HG02973 (cell line): ENCODE measurements at regions not wholly inside any gene's neighbourhood (a gene's known extent, or its start where the extent isn't known, plus 50 kb on each side); places are given as distances from the start of the nearest gene placed in this dataset.
"Not testable (repeated sequence)": the region's sequence is repeated elsewhere in the genome, so short reads cannot be mapped to it uniquely, and the experiment has no call there.

Experiments
- ATAC-seq: cut with Tn5 transposase; IDR thresholded peaks from one replicate; pipeline ENCODE4 v1.9.1; 2021; ENCODE audit warnings: moderate library complexity; ENCODE audit not compliant: unreplicated experiment

DNA sequence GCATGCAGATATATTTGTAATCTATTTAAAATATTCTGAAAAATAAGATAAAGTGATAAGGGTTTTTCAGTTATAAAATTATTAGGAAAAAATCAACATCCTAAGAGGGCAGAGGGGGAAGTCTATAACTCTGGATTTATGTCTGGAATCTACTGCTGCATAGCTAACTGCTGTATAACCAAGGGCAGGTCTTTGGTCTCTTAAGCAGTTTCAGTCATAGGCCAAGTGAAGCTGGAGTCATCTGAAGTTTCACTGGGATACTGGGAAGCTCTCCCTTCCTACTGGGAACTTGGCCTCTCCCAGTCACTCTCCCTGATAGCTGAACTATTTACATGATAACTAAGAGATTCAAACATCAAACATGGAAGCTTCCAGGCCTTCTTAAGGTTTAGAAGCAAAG, 1409.9 kb upstream of the PCDH7 start:
- ATAC-seq = no peak

- ATAC-seq = no peak
Measured at GRCh38 chr4:29311247-29311646, 1408.9 kb upstream of the PCDH7 start.

DNA sequence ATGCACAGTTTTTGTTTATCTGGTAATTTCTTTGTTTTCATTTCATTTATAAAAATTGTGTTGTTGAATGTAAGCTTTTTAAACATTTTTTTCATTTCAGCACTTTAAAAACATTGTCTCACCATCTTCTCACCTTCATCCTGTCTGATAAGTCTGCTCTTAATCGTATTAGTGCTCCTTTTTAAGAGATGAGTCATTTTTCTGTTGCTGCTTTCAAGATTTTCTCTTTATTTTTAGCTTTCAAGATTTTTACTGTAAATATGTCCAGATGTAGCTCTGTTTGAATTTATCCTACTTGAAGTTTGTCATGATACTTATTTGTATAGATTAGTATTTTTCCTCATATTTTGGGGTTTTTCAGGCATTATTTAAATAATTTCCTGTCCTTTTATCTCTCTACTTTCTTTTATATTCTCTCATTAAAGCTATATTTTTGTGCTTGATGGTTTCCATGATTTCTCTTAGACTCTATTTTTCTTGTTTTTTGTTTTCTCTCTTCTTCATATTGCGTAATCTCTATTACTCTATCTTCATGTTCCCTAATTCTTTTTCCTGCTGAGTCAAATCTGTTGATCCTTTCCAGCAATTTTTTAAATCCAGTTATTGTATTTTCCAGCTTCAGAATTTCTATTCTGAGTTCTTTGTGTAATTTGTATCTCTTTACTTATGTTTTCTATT, 1400.4 kb upstream of the PCDH7 start:
- no peak for ATAC-seq

DNA sequence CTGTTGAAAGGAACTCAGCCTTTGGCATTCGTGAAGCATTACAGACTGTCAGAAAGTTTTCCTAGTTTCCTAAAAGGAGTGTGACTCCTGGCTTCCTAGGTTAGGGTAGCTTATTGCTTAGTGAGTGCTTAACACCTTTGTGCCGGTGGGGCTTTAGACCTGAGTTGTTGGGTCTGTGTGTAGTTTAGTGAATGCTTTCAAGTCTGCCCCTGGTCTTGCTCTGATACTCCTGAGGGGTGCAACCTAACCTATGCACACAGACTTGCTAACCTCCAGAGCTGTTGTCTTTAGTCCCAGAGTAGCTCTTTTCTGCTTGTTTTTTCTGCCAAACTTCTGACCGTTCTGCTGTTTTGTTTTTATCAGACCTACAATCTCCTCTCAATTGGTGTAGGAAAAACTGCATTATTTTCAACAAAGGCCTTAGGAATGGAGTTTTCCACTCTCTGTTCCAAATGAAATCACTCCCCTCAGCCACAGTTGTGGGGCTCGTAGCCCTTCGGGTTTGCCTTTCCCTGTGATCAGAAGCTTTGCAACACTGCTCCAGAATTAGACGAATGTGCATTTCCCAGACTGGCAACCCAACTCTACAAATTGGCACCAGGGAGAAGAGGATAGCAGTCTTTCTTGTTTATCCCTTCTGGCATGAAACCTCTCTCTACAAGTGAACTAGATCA, 1399.1 kb upstream of the PCDH7 start:
- no peak for ATAC-seq

DNA sequence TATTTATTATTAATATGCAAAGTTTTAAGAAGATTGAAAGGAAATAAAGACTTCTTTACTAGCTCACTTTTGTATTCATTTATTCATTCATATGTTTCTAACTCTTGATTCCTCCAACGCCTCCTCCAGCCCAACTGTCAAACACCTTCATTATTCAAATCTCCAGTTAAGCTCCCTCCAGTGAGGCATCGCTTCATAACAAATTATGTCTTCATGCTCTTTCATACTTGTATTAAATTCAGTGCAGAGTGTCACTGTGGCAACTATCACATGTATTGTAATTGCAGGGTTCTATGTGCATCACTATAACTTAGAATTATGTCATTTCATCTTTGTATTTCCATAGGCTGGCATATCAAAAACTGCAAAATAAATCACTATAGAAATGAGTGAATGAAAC, 1394.2 kb upstream of the PCDH7 start:
- ATAC-seq = no peak

DNA sequence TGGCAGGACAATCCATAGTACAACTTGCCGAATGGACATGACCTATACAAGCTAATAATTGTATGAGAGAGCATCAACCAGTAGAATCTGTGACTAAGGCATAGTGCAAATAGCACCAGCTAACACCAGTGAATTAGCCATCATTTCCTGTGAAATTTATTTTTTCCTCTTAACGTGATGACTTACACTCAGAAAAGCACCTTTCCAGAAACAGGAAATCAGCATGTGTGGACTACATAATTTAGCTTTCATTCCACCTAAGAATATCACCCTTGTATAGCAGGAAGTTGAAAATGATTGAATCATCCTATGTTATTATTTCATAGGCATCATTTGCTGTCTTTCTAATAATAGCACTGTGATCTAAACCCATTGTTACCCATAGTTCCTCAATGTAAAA, 1393.4 kb upstream of the PCDH7 start:
- ATAC-seq = no peak

DNA sequence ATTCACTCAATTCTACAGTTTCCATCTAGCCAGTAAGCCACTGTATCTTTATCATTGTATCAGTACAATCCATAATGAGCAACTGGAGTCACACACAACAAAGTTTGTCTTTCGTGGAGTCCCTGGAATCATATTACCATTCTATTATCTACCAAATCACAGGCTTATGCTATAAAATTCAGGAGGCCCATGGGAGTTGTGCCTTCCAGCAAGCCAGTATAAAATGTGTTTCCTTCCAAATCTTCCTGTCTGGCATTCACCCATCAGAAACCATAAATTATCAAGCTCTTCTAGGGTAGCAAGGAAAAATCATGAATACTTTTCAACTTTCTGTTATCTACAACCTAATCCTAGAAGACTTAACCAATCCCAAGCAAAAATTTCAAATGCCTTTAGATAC, 1383.3 kb upstream of the PCDH7 start:
- ATAC-seq = no peak

GRCh38 chr4:29372971-29373370, 1347.2 kb upstream of the PCDH7 start:
- ATAC-seq = no peak

- ATAC-seq = no peak
Measured at GRCh38 chr4:29375716-29376115, 1344.5 kb upstream of the PCDH7 start.

DNA sequence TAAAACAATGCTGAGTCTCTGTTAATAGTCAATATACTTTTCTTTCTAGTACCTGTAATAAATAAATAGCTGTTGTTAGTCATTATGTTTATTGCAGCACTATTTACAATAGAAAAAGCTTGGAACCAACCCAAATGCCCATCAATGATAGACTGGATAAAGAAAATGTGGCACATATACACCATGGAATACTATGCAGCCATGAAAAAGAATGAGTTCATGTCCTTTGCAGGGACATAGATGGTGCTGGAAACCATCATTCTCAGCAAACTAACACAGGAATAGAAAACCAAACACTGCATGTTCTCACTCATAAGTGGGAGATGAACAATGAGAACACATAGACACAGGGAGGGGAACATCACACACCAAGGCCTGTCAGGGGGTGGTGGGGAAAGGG, 1341.9 kb upstream of the PCDH7 start:
- not testable (repeated sequence) for ATAC-seq

DNA sequence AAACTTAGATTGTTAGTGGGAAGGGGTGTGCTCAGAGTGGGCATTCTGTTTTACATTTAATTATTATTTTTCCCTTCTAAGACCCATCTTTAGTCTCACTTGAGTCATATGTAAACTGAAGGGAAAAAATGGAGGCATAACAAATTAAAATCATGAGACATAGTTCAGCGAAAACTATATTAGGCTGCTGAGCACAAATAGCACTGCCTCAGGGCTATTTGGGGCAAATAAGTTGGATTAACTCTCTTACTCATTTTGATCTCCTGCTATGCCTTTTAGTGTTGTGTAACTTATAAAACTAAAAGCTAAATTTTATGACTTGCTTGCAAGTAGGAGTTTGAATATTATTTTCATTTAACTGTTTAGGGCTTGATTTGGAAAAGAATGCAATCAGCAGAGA, 1329.2 kb upstream of the PCDH7 start:
- no peak for ATAC-seq

DNA sequence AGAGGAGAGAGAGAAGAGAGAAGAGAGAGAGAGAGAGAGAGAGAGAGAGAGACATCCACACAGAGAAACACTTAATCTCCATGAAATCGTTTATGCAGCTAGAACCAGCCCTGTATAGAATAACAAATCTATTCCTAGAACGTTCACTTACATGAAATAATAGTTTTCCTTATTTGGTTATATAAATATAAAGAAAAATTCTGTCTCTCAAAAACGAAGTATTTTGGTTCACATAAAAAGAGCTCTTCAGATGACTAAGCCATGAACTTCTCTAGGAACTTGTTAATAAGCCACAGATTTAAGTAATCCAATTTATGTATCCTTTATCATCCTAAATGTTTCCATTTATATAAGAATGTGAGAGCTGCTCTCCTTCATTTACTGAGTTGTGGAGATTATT, 1315.1 kb upstream of the PCDH7 start:
- no peak for ATAC-seq

GRCh38 chr4:29415771-29416170, 1304.4 kb upstream of the PCDH7 start:
- no peak for ATAC-seq

DNA sequence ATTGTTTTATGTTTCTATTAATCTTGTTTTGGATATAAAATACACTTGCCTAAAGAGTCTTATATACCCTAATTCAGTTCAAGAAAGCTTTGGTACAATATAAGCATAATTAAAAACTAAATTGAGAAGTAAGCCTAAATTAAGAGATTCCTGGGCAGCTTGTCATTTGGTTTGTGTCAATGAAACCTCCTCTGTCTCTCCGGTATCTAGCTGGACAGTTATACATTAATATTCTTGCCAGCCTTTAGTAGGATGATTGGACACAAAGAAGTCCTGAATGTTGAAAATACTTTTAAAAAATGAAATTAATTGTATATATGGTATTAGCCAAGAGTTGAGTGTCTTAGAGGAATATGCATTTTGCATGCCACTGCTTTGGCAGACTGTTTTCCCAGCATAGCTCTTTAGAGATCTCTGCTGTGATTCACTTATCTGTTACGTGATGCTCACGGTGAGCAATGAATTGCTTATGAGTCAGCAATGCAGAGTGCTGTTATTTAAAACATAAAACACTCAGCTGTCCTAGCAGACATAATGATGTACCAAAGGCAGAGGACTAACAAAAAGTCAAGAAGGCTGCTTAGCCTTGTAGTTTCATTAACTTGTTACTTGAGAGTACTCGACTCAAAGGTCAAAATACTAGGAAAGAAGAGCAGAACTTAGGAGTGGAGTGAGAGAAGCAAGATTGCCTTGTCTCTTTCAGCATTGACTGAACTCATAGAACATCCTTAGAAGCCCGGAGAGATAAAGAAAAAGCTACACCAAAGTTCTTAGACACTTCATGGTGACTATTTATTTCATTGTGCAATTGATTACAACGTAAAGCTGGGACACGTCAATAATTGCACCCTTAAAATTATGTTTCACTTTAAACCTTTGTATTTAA, 1296.1 kb upstream of the PCDH7 start:
- no peak for ATAC-seq

DNA sequence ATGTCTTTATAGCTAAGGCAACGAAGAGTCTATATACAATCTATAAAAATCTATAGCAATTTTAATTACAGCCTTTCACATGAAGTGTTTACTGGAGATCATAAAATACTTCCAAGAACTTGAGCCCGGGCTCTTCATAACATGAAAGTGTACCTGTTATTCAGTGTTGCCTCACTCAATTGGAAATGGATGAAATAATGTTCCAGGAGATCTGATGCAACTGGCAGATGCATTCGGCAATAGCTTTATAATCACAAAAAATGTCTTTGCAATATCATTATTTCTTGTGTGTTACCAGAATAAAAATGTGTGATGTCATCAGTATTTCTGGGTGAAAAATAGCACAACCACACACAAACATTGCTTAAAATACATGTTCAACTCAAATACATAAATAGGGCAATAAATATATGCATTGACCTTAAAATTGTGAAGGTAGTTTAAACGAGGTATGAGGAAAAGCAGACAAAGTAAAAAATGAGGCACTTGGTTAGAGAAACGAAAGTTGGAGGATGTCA, 1266.8 kb upstream of the PCDH7 start:
- no peak for ATAC-seq

DNA sequence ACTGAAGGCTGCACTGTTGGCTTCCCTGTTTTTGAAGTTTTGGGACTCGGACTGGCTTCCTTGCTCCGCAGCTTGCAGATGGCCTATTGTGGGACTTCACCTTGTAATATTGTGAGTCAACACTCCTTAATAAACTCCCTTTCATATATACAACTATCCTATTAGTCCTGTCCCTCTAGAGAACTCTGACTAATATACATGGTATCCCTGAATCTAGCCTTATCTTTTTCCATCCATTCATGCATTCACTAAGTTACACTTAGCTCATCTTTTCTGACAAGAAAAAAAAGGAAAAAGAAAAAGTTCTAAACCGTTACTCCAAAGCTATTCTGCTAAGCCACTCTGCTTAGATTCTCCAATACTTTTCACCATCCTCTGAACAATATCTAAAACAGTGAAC, 1260.2 kb upstream of the PCDH7 start:
- ATAC-seq = no peak

DNA sequence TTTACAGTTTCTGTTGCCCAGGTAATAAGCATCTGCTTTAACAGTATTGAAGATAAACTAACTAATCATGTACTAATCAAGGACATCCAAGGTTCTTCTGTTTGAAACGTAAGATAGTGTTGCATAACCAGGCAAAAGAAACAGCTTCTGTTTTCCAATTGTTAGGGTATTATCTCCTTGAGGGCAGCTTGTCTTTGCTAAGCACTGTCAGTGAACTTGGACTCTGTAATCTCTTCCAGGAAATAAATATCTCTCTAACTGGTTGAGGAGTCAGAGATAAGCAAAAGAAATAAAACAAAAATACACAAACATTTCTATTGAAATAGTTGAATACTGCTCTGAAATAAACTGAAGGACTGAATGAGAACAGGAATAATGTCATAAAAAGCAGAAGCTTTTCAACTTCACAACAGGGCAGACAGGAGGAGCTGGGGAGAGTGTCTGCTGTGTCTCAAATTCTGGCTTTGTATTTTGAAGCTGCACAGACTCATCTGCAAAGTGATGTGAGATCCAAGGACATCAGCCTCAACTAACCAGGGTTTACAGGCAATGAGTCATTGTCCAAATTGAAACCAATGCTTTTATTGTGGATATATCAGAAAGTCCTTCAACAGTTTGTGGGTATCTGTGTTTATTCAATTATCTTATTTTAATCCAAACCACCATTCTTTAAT, 1253.0 kb upstream of the PCDH7 start:
- ATAC-seq = no peak
